Heart right ventricle (tissue), 16 donors: ENCODE measurements at regions not wholly inside any gene's neighbourhood (a gene's known extent, or its start where the extent isn't known, plus 50 kb on each side); places are given as distances from the start of the nearest gene placed in this dataset.

Source experiments
- ATAC-seq, 8 donors: fragments of 200-7000 bp; cut with Tn5 transposase; one replicate each; pipeline ENCODE4 v1.9.1; 2020; ENCODE audit warnings: mild to moderate bottlenecking in 8 of 8, moderate library complexity in 8 of 8, moderate number of reproducible peaks in 1 of 8
- DNase-seq, 2 donors: peaks; one replicate each; pipeline ENCODE4 v3.0.0-alpha.2; 2020
- H3K27ac ChIP-seq, 10 donors: fragments of 200-600 bp; sonication (generic) in 2 of 10; one replicate each; pipeline versions ENCODE4 v1.5.0 to v1.8.0; 2020 to 2022; ENCODE audit warnings: mild to moderate bottlenecking in 3 of 10
- H3K27me3 ChIP-seq, 7 donors: fragments of 200-600 bp; one replicate each; pipeline ENCODE4 v1.8.0; 2021 to 2022; ENCODE audit warnings: mild to moderate bottlenecking in 2 of 7
- H3K36me3 ChIP-seq, 9 donors: fragments of 200-600 bp; sonication (generic) in 1 of 9; one replicate each; pipeline versions ENCODE4 v1.5.0 to v1.8.0; 2020 to 2022; ENCODE audit warnings: mild to moderate bottlenecking in 2 of 9
- H3K4me1 ChIP-seq, 9 donors: fragments of 200-600 bp; sonication (generic) in 1 of 9; one replicate each; pipeline versions ENCODE4 v1.5.0 to v1.8.0; 2020 to 2022; ENCODE audit warnings: mild to moderate bottlenecking in 4 of 9
- H3K4me3 ChIP-seq, 10 donors: fragments of 200-600 bp; sonication (generic) in 2 of 10; one replicate each; pipeline versions ENCODE4 v1.5.0 to v1.8.0; 2020 to 2022; ENCODE audit warnings: mild to moderate bottlenecking in 7 of 10, moderate library complexity in 2 of 10
- H3K9me3 ChIP-seq, 11 donors: fragments of 200-600 bp in 10 of 11; sonication (generic) in 2 of 11; one replicate each; pipeline versions ENCODE4 v1.5.0 to v1.8.0; 2013 to 2022; ENCODE audit warnings: mild to moderate bottlenecking in 2 of 11, control low read depth in 1 of 11, moderate library complexity in 1 of 11
- CTCF ChIP-seq, 9 donors: fragments of 200-600 bp; sonication (generic) in 2 of 9; IDR thresholded peaks; one replicate each; pipeline versions ENCODE4 v1.5.0 to v1.8.0; 2021 to 2022; ENCODE audit warnings: antibody characterized with exemption in 9 of 9, mild to moderate bottlenecking in 5 of 9, moderate library complexity in 1 of 9
- WGBS, 2 donors: extraction: QIAGEN DNeasy Blood & Tissue Kit; methylation state at CpG; one replicate each; pipeline ENCODE4 v1.1.7; 2013; ENCODE audit warnings: inconsistent platforms in 1 of 2; 5-methylcytosine and 5-hydroxymethylcytosine counted together
- intact Hi-C, 10 donors: fragments of 100-400 bp; cut with DNase I; formaldehyde crosslinking; loops; one replicate each; pipeline versions ENCODE4 v1.11.1 to v1.14.2; 2022
- donor health status: Arrhythmogenic right ventricular cardiomyopathy.
- donor health status: ischemic (EF 13 %, LVEDD 7.1; RV severe dilation, severe dysfunction).
- donor health status: healthy with polysubstance abuse.
- donor health status: DM: no; HTN: yes; CAD: no.
- donor health status: DM: no; HTN: no; CAD: no.
- donor health status: ischemic (EF 25% LVEDD 6.9; RV normal size, moderate dysfunction).
- donor health status: ischemic (EF 25% LVEDD 5.7; RV mildly dilated, moderate dysfunction).
- donor health status: healthy.
- donor health status: DM: yes; HTN: yes; CAD: no.
- donor health status: Ischemic cardiomyopathy.
- donor health status: ischemic (EF 35%, LVEDD 5.7; RV mildly dilated, moderate dysfunction).
- donor health status: nonischemic (EF 11% LVEDD 7.7; RV severe dilation, severe dysfunction).
- donor health status: DM: yes; HTN: yes; CAD: no.
- donor health status: PGD.
- donor health status: ischemic (EF 29% LVEDD 5.4; RV normal size, mild dysfunction).
- donor health status: nonischemic (EF 23%, LVEDD 6.1; RV moderate dilation, normal function).

GRCh38 chr14:61179796-61180398, 101.2 kb downstream of the TMEM30B start:
- H3K4me3 ChIP-seq, result no peak overlapping the region
- peaks cover 0 to 6% (median 0%) of the 10 kb centered on the region in 9 donors for H3K4me1 ChIP-seq
- TF ChIP-seq CTCF (IDR thresholded peaks at IDR 0.05), result no peak
- H3K27ac ChIP-seq, result no peak overlapping the region
- 93% methylated on average over 7 of the region's 7 CpGs for WGBS, 2 donors
- peaks cover 0 to 12% (median 0%) of the 10 kb centered on the region in 7 donors for H3K27me3 ChIP-seq
- H3K36me3 ChIP-seq, result no peaks in the 10 kb centered on the region
- H3K9me3 ChIP-seq, result no peaks in the 10 kb centered on the region
- DNase-seq (no peak), ATAC-seq (no peak)
- intact Hi-C loops, result loop anchor here in 1 of 10 donors (10.0 kb wide), 1 partner anchor 135 kb away; no protein-coding TSS in a partner anchor

GRCh38 chr14:61179061-61179690, 102.0 kb downstream of the TMEM30B start:
- Histone ChIP-seq H3K4me1 (peaks cover 0 to 6% (median 0%) of the 10 kb centered on the region in 9 donors), H3K36me3 (no peaks in the 10 kb centered on the region), H3K27me3 (peaks cover 0 to 12% (median 0%) of the 10 kb centered on the region in 7 donors), H3K9me3 (no peaks in the 10 kb centered on the region), H3K27ac (peak overlapping the region in 1 of 10 donors; percentile 21), H3K4me3 (no peak overlapping the region)
- no peak for TF ChIP-seq CTCF (IDR thresholded peaks at IDR 0.05)
- 71 to 80% methylated on average over 7 of the region's 7 CpGs for WGBS, 2 donors
- intact Hi-C loops, result no loop called here
- ATAC-seq, result no peak
- DNase-seq, result no peak

GRCh38 chr14:61178226-61179060, 102.7 kb downstream of the TMEM30B start:
- Histone ChIP-seq H3K36me3 (no peaks in the 10 kb centered on the region), H3K27me3 (peaks cover 0 to 12% (median 0%) of the 10 kb centered on the region in 7 donors), H3K9me3 (peaks cover 0 to 5% (median 0%) of the 10 kb centered on the region in 11 donors), H3K4me3 (no peak overlapping the region), H3K27ac (peak overlapping the region in 1 of 10 donors; percentile 21), H3K4me1 (peaks cover 0 to 6% (median 0%) of the 10 kb centered on the region in 9 donors)
- DNase-seq (no peak), ATAC-seq (no peak)
- 78 to 80% methylated on average over 7 of the region's 7 CpGs for WGBS, 2 donors
- no peak for TF ChIP-seq CTCF (IDR thresholded peaks at IDR 0.05)
- intact Hi-C loops, result no loop called here
